K562 (cell line): ENCODE measurements at regions not wholly inside any gene's neighbourhood (a gene's known extent, or its start where the extent isn't known, plus 50 kb on each side); places are given as distances from the start of the nearest gene placed in this dataset.
A peak's percentile ranks its signal among the peaks of the same experiment; 100 is the strongest.

Experiments used
- ATAC-seq: fragments of 200-7000 bp; cut with Tn5 transposase; 3 replicates; pipeline ENCODE4 v1.9.1; 2020; ENCODE audit warnings: moderate library complexity
- BruUV-seq: library from RNA; stranded (reverse); fragments of 400-500 nt; replicated peaks from 2 replicates; lab custom pipeline; 2021; lab: Mats Ljungman, UMichigan
- CTCF ChIA-PET: fragments of 300-600 bp; formaldehyde crosslinking; extraction: SDS; loops from one replicate; lab custom pipeline; 2021; ENCODE audit warnings: low intra/inter-chr PET ratio; lab: Yijun Ruan, JAX
- POLR2A ChIA-PET: fragments of 300-600, 350-650 bp; sonication (Branson Sonifier 250); formaldehyde crosslinking; extraction: SDS; loops from one replicate; lab custom pipeline; 2021; ENCODE audit warnings: antibody characterized with exemption, inconsistent platforms; lab: Yijun Ruan, JAX
- DNase-seq, 4 experiments: peaks; one replicate each; pipeline versions ENCODE4 v3.0.0 to v3.0.0-alpha.2; 2011 to 2018; ENCODE audit warnings: low spot score in 3 of 4, mixed read lengths in 3 of 4; ENCODE audit errors: extremely low read depth in 1 of 4
- FAIRE-seq: peaks from 2 replicates; lab custom pipeline; 2011; peaks lifted over from hg19 to GRCh38; lab: Jason Lieb, UNC
- H2AFZ ChIP-seq: 2 replicates; pipeline ENCODE4 v1.6.0; 2011; ENCODE audit warnings: low read depth, low read length, control low read depth, inconsistent platforms
- H3K27ac ChIP-seq: fragments of 200-600 bp; 3 replicates; pipeline ENCODE4 v1.8.0; 2011; ENCODE audit warnings: low read depth, mild to moderate bottlenecking, control low read depth, inconsistent platforms, low read length, moderate library complexity, mixed read lengths; ENCODE audit errors: extremely low read depth
- H3K27me3 ChIP-seq, 2 experiments: fragments of 300-600 bp in 1 of 2; 2 replicates in 1 of 2; 3 replicates in 1 of 2; pipeline versions ENCODE4 v1.6.0 to v1.8.0; 2011; ENCODE audit warnings: inconsistent platforms in 2 of 2, low read length in 2 of 2, mild to moderate bottlenecking in 1 of 2, mixed read lengths in 1 of 2, moderate library complexity in 1 of 2; ENCODE audit not compliant: control insufficient read depth in 2 of 2, insufficient read depth in 2 of 2
- H3K36me3 ChIP-seq: fragments of 300-600 bp; 3 replicates; pipeline ENCODE4 v1.8.0; 2011; ENCODE audit warnings: mild to moderate bottlenecking, low read length, inconsistent platforms; ENCODE audit not compliant: control insufficient read depth, insufficient read depth
- H3K4me1 ChIP-seq, 2 experiments: fragments of 200-600 bp in 1 of 2; replicated peaks in 1 of 2; 2 replicates in 1 of 2; 3 replicates in 1 of 2; pipeline versions ENCODE4 v1.5.1 to v1.8.0; 2011; ENCODE audit warnings: inconsistent platforms in 2 of 2, low read length in 2 of 2, mild to moderate bottlenecking in 1 of 2, mixed read lengths in 1 of 2, moderate library complexity in 1 of 2; ENCODE audit not compliant: control insufficient read depth in 2 of 2, insufficient read depth in 2 of 2
- H3K4me2 ChIP-seq: 2 replicates; pipeline ENCODE4 v1.6.1; 2011; ENCODE audit warnings: low read length, control low read depth, inconsistent platforms, mixed read lengths; ENCODE audit not compliant: insufficient read depth
- H3K4me3 ChIP-seq: fragments of 200-600 bp; sonication (generic), shearing (Covaris generic); 2 replicates; pipeline ENCODE4 v1.5.1; 2016; ENCODE audit warnings: control low read depth, inconsistent platforms
- H3K79me2 ChIP-seq: fragments of 200-600 bp; 3 replicates; pipeline ENCODE4 v1.8.0; 2011; ENCODE audit warnings: low read length, inconsistent platforms; ENCODE audit not compliant: control insufficient read depth, insufficient read depth
- H3K9ac ChIP-seq, 2 experiments: 2 replicates each; pipeline versions ENCODE4 v1.6.0 to v1.6.1; 2011; ENCODE audit warnings: low read depth in 2 of 2, low read length in 2 of 2, control low read depth in 1 of 2, inconsistent platforms in 1 of 2, mild to moderate bottlenecking in 1 of 2, mixed read lengths in 1 of 2; ENCODE audit not compliant: insufficient read depth in 1 of 2
- H3K9me1 ChIP-seq: one replicate; pipeline ENCODE4 v1.6.0; 2011; ENCODE audit warnings: inconsistent platforms, mild to moderate bottlenecking, low read length, moderate library complexity; ENCODE audit not compliant: control insufficient read depth, insufficient read depth
- H3K9me3 ChIP-seq: replicated peaks from 2 replicates; pipeline ENCODE4 v1.5.1; 2011; ENCODE audit warnings: low read depth, low read length, inconsistent platforms; ENCODE audit not compliant: control insufficient read depth, insufficient read depth
- H4K20me1 ChIP-seq: replicated peaks from 2 replicates; pipeline ENCODE4 v1.6.1; 2011; ENCODE audit warnings: low read length, inconsistent platforms, mixed read lengths; ENCODE audit not compliant: control insufficient read depth, insufficient read depth
- ATF6 ChIP-seq: sonication (generic); formaldehyde crosslinking; IDR thresholded peaks from 2 replicates; pipeline ENCODE4 v1.4.0; 2020; ENCODE audit warnings: mild to moderate bottlenecking, missing genetic modification reagents
- FOS ChIP-seq: IDR thresholded peaks from 3 replicates; pipeline ENCODE4 v1.6.1; 2011; ENCODE audit not compliant: insufficient read length; ENCODE audit errors: extremely low read depth
- FOXA1 ChIP-seq: fragments of 450-650 bp; IDR thresholded peaks from 2 replicates; pipeline ENCODE4 v1.6.1; 2016; ENCODE audit warnings: mild to moderate bottlenecking, borderline replicate concordance
- NR0B1 ChIP-seq: fragments of 450-650 bp; IDR thresholded peaks from one replicate; pipeline ENCODE4 v1.6.1; 2018; ENCODE audit warnings: mild to moderate bottlenecking, moderate library complexity; ENCODE audit not compliant: partially characterized antibody
- SIRT6 ChIP-seq: IDR thresholded peaks from one replicate; pipeline ENCODE4 v1.6.1; 2012; ENCODE audit warnings: low read depth, mild to moderate bottlenecking, control low read depth, inconsistent platforms, low read length, moderate library complexity
- SNRNP70 ChIP-seq: fragments of 200-400 bp; formaldehyde crosslinking; optimal IDR thresholded peaks from 2 replicates; pipeline ENCODE3; 2017; ENCODE audit warnings: low read depth, low read length
- SREBF2 ChIP-seq: sonication (generic); formaldehyde crosslinking; IDR thresholded peaks from 2 replicates; pipeline ENCODE4 v1.4.0; 2020; ENCODE audit warnings: mild to moderate bottlenecking, missing genetic modification reagents
- ZNF263 ChIP-seq: sonication (generic); formaldehyde crosslinking; IDR thresholded peaks from 2 replicates; pipeline ENCODE4 v1.8.0; 2022; ENCODE audit warnings: mild to moderate bottlenecking, missing genetic modification reagents, borderline replicate concordance
- ZNF280A ChIP-seq: fragments of 450-650 bp; IDR thresholded peaks from 2 replicates; pipeline ENCODE4 v1.6.1; 2018; ENCODE audit warnings: mild to moderate bottlenecking, low read depth; ENCODE audit not compliant: partially characterized antibody
- ZNF408 ChIP-seq: fragments of 250-450 bp; sonication (Bioruptor Pico); IDR thresholded peaks from 2 replicates; pipeline ENCODE4 v1.4.0; 2020; ENCODE audit warnings: low read depth, mild to moderate bottlenecking, moderate library complexity
- whole genome bisulfite sequencing: fragments of 100-300 bp; shearing (Covaris generic); methylation state at CpG from one replicate; pipeline ENCODE4 v1.1.6; 2016; ENCODE audit warnings: low coverage, mixed read lengths; ENCODE audit not compliant: insufficient coverage; ENCODE audit errors: missing lambda C conversion rate; 5-methylcytosine and 5-hydroxymethylcytosine counted together
- in situ Hi-C: fragments of 300-500 bp; cut with MboI; formaldehyde crosslinking; loops from 4 replicates; pipeline ENCODE4 v1.15.0; 2018; ENCODE audit warnings: inconsistent platforms, mixed read lengths
- intact Hi-C: fragments of 100-400 bp; cut with micrococcal nuclease; formaldehyde crosslinking; loops from 2 replicates; pipeline ENCODE4 v1.14.2; 2022

DNA sequence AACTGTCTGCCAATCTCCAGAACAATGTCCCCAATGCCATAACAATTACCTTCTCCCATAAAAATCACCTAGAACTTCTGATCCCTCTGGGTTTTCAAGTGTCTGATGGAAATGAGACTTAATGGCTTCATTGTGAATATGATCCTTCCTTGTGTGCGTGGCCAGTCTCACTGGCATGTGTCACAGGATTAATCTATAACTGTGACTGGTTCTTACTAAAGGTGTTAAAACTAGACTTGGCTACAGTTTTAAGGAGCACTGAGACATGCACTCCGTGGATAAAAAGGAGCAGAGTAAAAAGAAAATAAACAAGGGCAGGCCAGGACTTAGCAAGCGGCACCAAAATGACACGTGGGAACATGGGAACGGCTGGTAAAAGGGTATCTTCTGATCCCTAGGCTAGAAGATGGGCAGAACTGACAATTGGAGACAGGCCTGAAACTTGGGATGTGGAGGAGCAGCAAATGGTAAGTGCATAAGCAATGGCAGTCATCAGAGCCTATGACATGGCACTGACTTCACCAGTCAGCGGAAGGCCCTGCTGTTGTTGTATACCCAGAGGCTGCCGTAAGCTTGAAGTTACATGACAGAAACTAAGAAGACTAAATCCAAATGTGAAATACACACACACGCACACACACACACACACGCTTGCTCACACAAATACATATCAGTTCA, 256.6 kb upstream of the NOCT start:
- Histone ChIP-seq H3K4me2 (no peak overlapping the region), H3K79me2 (no peaks in the 10 kb centered on the region), H4K20me1 (no peaks in the 10 kb centered on the region), H3K4me1 (no peaks in the 10 kb centered on the region), H3K9me3 (no peaks in the 10 kb centered on the region), H3K36me3 (no peaks in the 10 kb centered on the region), H3K9ac (no peak overlapping the region), H3K27ac (no peak overlapping the region), H3K4me3 (no peak overlapping the region), H2AFZ (peak overlapping the region; percentile 42), H3K9me1 (no peaks in the 10 kb centered on the region), H3K27me3 (no peaks in the 10 kb centered on the region)
- in situ Hi-C loops: no loop called here
- no TSS peak for BruUV-seq
- ATAC-seq (no peak), FAIRE-seq (no peak), DNase-seq (no peak)
- no peak for TF ChIP-seq ZNF408 (CRISPR knock-in tag)
- TF ChIP-seq NR0B1: no peak
- TF ChIP-seq SNRNP70: no peak
- no peak for TF ChIP-seq ZNF280A
- TF ChIP-seq ZNF263 (CRISPR knock-in tag): no peak
- no peak for TF ChIP-seq SIRT6
- TF ChIP-seq FOXA1: no peak
- TF ChIP-seq ATF6 (CRISPR knock-in tag): no peak
- TF ChIP-seq SREBF2: no peak
- TF ChIP-seq FOS: no peak
- ChIA-PET CTCF (no interaction called here), POLR2A (interaction anchor here (0.8 to 1.4 kb wide), 2 partner anchors 9 to 16 kb away, joined by 3 read pairs; no protein-coding TSS in a partner anchor)
- WGBS: 60% methylated on average over 9 of the region's 9 CpGs
- intact Hi-C loops: no loop called here
